GM12872 (cell line): ENCODE measurements at regions not wholly inside any gene's neighbourhood (a gene's known extent, or its start where the extent isn't known, plus 50 kb on each side); places are given as distances from the start of the nearest gene placed in this dataset.

Experiments used
- TF ChIP-seq, protein P1 (sequence below): IDR thresholded peaks from 3 replicates; pipeline ENCODE4 v1.5.1; 2011; ENCODE audit warnings: low read depth, mild to moderate bottlenecking, low read length, moderate library complexity; ENCODE audit not compliant: insufficient read depth

DNA sequence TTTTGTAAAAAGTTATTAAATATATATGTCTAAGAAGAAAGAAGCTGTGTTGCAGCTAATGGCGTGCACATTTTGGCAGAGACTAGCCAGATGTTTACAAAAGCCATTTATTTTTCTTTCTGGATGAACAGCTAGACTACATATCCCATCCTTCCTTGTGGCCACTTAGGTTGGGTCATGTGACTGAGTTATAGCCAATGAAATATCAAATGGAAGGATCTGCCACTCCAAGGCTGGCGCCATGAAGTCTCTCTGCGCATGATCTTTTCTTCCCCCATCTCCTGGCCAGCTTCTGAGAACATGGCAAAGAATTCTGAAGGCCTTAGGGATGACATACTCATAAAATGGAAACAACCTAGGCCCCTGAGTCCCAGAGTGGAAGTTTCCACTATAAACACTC, 244.2 kb upstream of the DAB2 start:
- TF ChIP-seq, protein P1, sequence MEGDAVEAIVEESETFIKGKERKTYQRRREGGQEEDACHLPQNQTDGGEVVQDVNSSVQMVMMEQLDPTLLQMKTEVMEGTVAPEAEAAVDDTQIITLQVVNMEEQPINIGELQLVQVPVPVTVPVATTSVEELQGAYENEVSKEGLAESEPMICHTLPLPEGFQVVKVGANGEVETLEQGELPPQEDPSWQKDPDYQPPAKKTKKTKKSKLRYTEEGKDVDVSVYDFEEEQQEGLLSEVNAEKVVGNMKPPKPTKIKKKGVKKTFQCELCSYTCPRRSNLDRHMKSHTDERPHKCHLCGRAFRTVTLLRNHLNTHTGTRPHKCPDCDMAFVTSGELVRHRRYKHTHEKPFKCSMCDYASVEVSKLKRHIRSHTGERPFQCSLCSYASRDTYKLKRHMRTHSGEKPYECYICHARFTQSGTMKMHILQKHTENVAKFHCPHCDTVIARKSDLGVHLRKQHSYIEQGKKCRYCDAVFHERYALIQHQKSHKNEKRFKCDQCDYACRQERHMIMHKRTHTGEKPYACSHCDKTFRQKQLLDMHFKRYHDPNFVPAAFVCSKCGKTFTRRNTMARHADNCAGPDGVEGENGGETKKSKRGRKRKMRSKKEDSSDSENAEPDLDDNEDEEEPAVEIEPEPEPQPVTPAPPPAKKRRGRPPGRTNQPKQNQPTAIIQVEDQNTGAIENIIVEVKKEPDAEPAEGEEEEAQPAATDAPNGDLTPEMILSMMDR, result no peak

GRCh38 chr5:39665328-39665727, 240.5 kb upstream of the DAB2 start:
- TF ChIP-seq, protein P1, result no peak

DNA sequence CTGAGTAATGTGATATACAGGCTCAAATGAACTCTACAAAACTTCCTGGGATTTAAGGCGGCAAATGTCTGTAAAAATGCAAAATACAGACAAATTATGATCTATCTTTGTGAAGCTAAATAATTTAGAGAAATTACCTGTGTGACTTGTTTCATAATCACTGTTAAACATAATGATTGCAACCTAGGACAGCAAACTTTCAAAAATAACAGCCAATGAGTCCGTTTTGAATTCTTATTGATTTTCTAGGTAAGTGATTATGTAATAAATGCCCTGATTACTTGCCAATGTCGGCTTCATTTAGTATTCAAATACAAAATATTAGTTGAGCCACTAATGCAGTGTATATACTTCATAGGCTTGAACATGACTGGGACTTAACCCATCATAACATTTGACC, 238.2 kb upstream of the DAB2 start:
- TF ChIP-seq, protein P1, result no peak

DNA sequence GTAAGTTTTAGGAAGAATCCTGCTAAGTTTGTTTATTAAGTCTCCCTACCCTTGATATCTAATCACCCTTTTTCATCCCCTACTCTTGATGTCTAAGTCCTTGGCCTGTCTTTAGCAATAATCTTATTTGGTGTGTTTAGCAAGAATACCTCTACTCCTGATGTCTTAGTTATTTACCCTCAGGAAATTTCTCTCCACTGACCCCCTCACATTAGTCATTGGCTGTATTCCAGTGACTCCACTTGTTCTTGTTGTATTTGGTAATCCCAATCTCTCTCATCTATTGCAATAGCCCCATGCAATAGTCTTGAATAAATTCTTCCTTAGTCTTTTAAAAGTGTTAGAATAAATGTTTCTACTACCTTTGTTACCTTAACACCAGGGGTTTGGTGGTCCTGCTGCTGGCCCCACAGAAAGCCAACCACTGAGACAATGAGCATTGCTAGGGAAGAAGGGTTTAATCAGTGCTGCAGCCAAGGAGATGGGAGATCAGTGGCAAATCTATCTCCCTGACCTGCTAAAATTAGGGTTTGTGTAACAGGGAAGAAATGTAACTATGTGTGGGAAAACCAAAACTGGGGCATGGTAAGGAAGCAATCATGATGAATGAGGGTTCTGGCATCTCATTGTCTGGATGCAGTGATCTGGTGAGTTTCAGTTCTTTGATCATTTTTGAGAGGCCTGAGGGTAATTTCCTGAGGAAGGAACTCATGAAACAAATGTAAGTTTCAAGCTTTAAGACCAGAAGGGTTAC, 236.4 kb upstream of the DAB2 start:
- TF ChIP-seq, protein P1, result no peak

DNA sequence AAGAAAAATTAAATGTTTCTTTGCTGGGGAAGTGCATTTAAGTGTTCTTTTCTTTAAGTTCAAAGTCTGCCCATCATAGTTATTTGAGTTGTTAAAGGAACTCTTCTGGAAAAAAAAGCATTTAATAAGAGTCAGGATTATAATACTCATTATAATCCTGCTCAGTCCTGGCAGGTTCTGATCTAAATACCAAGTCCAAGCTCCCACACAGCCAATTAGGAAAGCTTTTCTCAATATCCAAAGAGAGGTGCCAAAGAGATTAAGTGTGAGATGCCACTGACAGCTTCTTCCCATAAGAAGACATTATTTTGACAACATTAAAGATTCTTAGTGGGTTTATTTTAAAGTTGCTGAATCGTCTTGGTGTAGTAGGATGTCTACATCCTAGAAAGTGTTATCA, 235.2 kb upstream of the DAB2 start:
- TF ChIP-seq, protein P1, result no peak

DNA sequence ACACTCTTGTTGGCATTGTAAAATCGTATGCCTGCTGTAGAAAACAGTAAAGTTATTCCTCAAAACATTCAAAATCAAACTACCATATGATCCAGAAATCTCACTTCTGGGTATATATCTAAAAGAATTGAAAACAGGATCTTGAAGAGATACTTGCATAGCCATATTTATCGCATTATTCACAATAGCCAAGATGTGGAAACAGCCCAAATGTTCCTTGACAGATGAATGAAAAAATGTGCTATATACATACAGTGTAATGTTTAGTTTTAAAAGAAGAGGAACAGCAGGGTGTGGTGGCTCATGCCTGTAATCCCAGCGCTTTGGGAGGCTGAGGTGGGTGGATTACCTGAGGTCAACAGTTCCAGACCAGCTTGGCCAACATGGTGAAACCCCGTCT, 234.1 kb upstream of the DAB2 start:
- TF ChIP-seq, protein P1, result no peak

DNA sequence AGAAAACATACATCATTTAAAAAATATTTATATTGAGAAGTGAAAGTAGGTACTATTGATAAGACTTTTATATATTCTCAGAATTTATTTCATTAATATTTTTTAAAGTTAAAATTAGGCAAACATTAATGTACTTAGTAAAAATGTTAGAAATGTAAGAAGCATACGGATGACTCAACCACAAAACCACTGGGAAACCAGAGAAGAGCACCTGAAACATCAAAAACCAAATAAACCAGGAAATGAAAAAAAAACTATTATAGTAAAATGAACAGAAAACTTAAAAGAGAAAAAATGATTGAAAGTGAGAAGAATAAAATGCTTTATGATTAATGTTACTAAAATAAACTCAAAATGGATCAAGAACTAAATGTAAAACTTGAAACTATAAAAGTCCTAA, 233.2 kb upstream of the DAB2 start:
- TF ChIP-seq, protein P1, result no peak

DNA sequence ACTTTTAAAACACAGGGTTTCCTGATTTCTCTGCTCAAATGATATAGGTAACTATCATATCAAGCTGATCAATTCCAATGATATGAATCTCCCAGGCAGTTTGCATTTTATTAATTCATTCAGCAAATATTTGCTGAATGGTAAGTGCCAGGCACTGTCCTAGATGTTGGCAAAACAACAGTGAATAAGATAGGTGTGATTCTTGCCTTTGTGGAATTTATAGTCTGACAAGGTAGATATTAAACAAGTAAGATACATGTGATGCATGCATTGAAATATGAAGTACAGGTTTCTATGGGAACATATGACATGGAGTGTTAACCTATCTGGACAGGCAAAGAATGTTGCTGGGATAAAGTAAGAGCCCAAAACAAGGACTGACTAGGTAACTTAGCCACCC, 231.8 kb upstream of the DAB2 start:
- TF ChIP-seq, protein P1, result no peak
